Liver (tissue), 8 donors: ENCODE measurements at regions not wholly inside any gene's neighbourhood (a gene's known extent, or its start where the extent isn't known, plus 50 kb on each side); places are given as distances from the start of the nearest gene placed in this dataset.

Source experiments
- DNase-seq: peaks from one replicate; pipeline ENCODE4 v3.0.0-alpha.2; 2017; ENCODE audit warnings: low spot score
- H3K27ac ChIP-seq, 2 donors: one replicate each; pipeline ENCODE4 v1.7.0; 2013; ENCODE audit warnings: inconsistent platforms in 2 of 2, low read length in 2 of 2, control low read depth in 1 of 2, low read depth in 1 of 2, mild to moderate bottlenecking in 1 of 2
- H3K27me3 ChIP-seq, 4 donors: one replicate each; pipeline versions ENCODE4 v1.6.1 to v1.7.0; 2013; ENCODE audit warnings: low read length in 3 of 4, inconsistent platforms in 1 of 4, mild to moderate bottlenecking in 1 of 4, moderate library complexity in 1 of 4; ENCODE audit not compliant: control insufficient read depth in 4 of 4, insufficient read depth in 4 of 4
- H3K36me3 ChIP-seq, 4 donors: one replicate each; pipeline versions ENCODE4 v1.6.1 to v1.7.0; 2013; ENCODE audit warnings: low read length in 3 of 4, mild to moderate bottlenecking in 3 of 4, low read depth in 1 of 4, moderate library complexity in 1 of 4; ENCODE audit not compliant: control insufficient read depth in 4 of 4, insufficient read depth in 3 of 4
- H3K4me1 ChIP-seq, 4 donors: one replicate each; pipeline versions ENCODE4 v1.6.1 to v1.7.0; 2013; ENCODE audit warnings: low read length in 3 of 4, mild to moderate bottlenecking in 3 of 4, moderate library complexity in 1 of 4; ENCODE audit not compliant: control insufficient read depth in 4 of 4, insufficient read depth in 4 of 4
- H3K4me3 ChIP-seq, 3 donors: one replicate each; pipeline versions ENCODE4 v1.6.1 to v1.7.0; 2013; ENCODE audit warnings: low read length in 3 of 3, control low read depth in 1 of 3, low read depth in 1 of 3, mild to moderate bottlenecking in 1 of 3
- H3K9ac ChIP-seq, 2 donors: one replicate each; pipeline ENCODE4 v1.7.0; 2013; ENCODE audit warnings: low read length in 2 of 2, mild to moderate bottlenecking in 2 of 2, moderate library complexity in 2 of 2, control low read depth in 1 of 2, low read depth in 1 of 2
- H3K9me3 ChIP-seq, 4 donors: one replicate each; pipeline versions ENCODE4 v1.6.1 to v1.7.0; 2013; ENCODE audit warnings: low read length in 3 of 4; ENCODE audit not compliant: control insufficient read depth in 4 of 4
- ATF3 ChIP-seq: IDR thresholded peaks from 2 replicates; pipeline ENCODE4 v1.6.1; 2016; ENCODE audit warnings: antibody characterized with exemption
- CTCF ChIP-seq: fragments of 150-350 bp; IDR thresholded peaks from 2 replicates; pipeline ENCODE4 v1.5.1; 2017; ENCODE audit warnings: improper control_type of control experiment, low read depth, low read length; ENCODE audit not compliant: missing input control
- EGR1 ChIP-seq, 2 donors: IDR thresholded peaks; 2 replicates each; pipeline ENCODE4 v1.6.1; 2016 to 2018; ENCODE audit warnings: antibody characterized with exemption in 2 of 2, low read depth in 2 of 2
- GABPA ChIP-seq, 2 donors: IDR thresholded peaks in 1 of 2; conservative IDR thresholded peaks in 1 of 2; 2 replicates each; pipeline ENCODE4 v1.6.1; 2016; ENCODE audit warnings: antibody characterized with exemption in 2 of 2, mild to moderate bottlenecking in 1 of 2, moderate library complexity in 1 of 2
- HNF4G ChIP-seq: IDR thresholded peaks from 2 replicates; pipeline ENCODE4 v1.6.1; 2016; ENCODE audit warnings: antibody characterized with exemption
- JUND ChIP-seq, 2 donors: IDR thresholded peaks; 2 replicates each; pipeline ENCODE4 v1.6.1; 2016; ENCODE audit warnings: antibody characterized with exemption in 2 of 2
- MAX ChIP-seq: IDR thresholded peaks from 2 replicates; pipeline ENCODE4 v1.6.1; 2016; ENCODE audit warnings: antibody characterized with exemption
- NR2F2 ChIP-seq: IDR thresholded peaks from 2 replicates; pipeline ENCODE4 v1.6.1; 2016; ENCODE audit warnings: antibody characterized with exemption
- REST ChIP-seq: IDR thresholded peaks from 2 replicates; pipeline ENCODE4 v1.6.1; 2016; ENCODE audit warnings: antibody characterized with exemption, mild to moderate bottlenecking
- RXRA ChIP-seq, 2 donors: IDR thresholded peaks; 2 replicates each; pipeline ENCODE4 v1.6.1; 2017 to 2018; ENCODE audit warnings: antibody characterized with exemption in 2 of 2, mild to moderate bottlenecking in 1 of 2
- SP1 ChIP-seq: IDR thresholded peaks from 2 replicates; pipeline ENCODE4 v1.6.1; 2018; ENCODE audit warnings: antibody characterized with exemption, mild to moderate bottlenecking
- WGBS: extraction: QIAGEN DNeasy Blood & Tissue Kit; methylation state at CpG from one replicate; pipeline ENCODE4 v1.1.7; 2013; 5-methylcytosine and 5-hydroxymethylcytosine counted together
- donor health status: healthy.
- donor health status: healthy.
- donor health status: healthy.
- donor health status: healthy.
- donor health status: healthy.

- H3K9ac ChIP-seq, result no peak overlapping the region
- H3K27me3 ChIP-seq, result peaks cover 0 to 2% (median 0%) of the 10 kb centered on the region in 4 donors
- H3K27ac ChIP-seq, result no peak overlapping the region
- no peak overlapping the region for H3K4me3 ChIP-seq
- H3K36me3 ChIP-seq, result no peaks in the 10 kb centered on the region
- no peaks in the 10 kb centered on the region for H3K4me1 ChIP-seq
- no peaks in the 10 kb centered on the region for H3K9me3 ChIP-seq
- no peak for DNase-seq
- 54% methylated on average over 8 of the region's 8 CpGs for WGBS
- TF ChIP-seq RXRA (IDR thresholded peaks at IDR 0.05) (no peak), REST (no peak), EGR1 (IDR thresholded peaks at IDR 0.05; ENCODE audit: low read depth in 2 of 2) (no peak), HNF4G (no peak), SP1 (no peak), GABPA (IDR thresholded peaks at IDR 0.05 in 1 of 2, conservative IDR thresholded peaks at IDR 0.05 in 1 of 2) (no peak), NR2F2 (no peak)
Measured at GRCh38 chr2:220006152-220006621, 378.8 kb downstream of the SLC4A3 start.

GRCh38 chr2:220011859-220012258, 384.4 kb downstream of the SLC4A3 start:
- H3K9ac ChIP-seq, result no peak overlapping the region
- no peaks in the 10 kb centered on the region for H3K27me3 ChIP-seq
- 82% methylated on average over 1 of the region's 1 CpG for WGBS
- no peak overlapping the region for H3K27ac ChIP-seq
- H3K9me3 ChIP-seq, result peaks cover 0 to 2% (median 0%) of the 10 kb centered on the region in 4 donors
- H3K4me1 ChIP-seq, result no peaks in the 10 kb centered on the region
- no peak for DNase-seq
- H3K4me3 ChIP-seq, result no peak overlapping the region
- no peaks in the 10 kb centered on the region for H3K36me3 ChIP-seq
- TF ChIP-seq GABPA (IDR thresholded peaks at IDR 0.05 in 1 of 2, conservative IDR thresholded peaks at IDR 0.05 in 1 of 2) (no peak), MAX (no peak), RXRA (IDR thresholded peaks at IDR 0.05) (no peak), CTCF (no peak), SP1 (no peak), HNF4G (no peak), JUND (IDR thresholded peaks at IDR 0.05) (no peak), ATF3 (no peak), EGR1 (IDR thresholded peaks at IDR 0.05; ENCODE audit: low read depth in 2 of 2) (no peak)

GRCh38 chr2:220014961-220015360, 387.5 kb downstream of the SLC4A3 start:
- H3K4me3 ChIP-seq, result no peak overlapping the region
- H3K4me1 ChIP-seq, result no peaks in the 10 kb centered on the region
- H3K9ac ChIP-seq, result no peak overlapping the region
- 82% methylated on average over 2 of the region's 2 CpGs for WGBS
- no peak overlapping the region for H3K27ac ChIP-seq
- H3K9me3 ChIP-seq, result peaks cover 0 to 2% (median 0%) of the 10 kb centered on the region in 4 donors
- H3K27me3 ChIP-seq, result no peaks in the 10 kb centered on the region
- no peaks in the 10 kb centered on the region for H3K36me3 ChIP-seq
- no peak for DNase-seq
- no peak for TF ChIP-seq HNF4G
- TF ChIP-seq MAX, result no peak
- no peak for TF ChIP-seq REST
- no peak for TF ChIP-seq NR2F2
- TF ChIP-seq RXRA (IDR thresholded peaks at IDR 0.05), result no peak
- TF ChIP-seq CTCF, result no peak
